ENCODE measurements at regions not wholly inside any gene's neighbourhood (a gene's known extent, or its start where the extent isn't known, plus 50 kb on each side); places are given as distances from the start of the nearest gene placed in this dataset.

DNA sequence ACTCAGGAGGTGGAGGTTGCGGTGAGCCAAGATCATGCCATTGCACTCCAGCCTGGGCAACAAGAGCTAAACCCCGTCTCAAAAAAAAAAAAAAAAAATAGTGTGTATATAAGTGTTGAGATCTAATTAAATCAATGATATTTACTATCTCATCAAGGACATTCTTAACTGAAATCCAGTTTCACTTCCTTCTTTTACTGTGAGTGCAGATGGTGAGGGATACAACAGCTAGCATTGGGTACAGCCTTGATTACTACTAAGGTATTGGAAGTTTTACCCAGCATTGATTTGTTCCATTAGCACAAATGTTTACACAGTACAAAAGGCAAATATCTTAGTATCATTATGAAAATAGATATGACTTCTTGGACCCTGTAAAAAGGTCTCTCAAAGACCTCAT, 546.6 kb downstream of the KCTD12 start:
- no peak overlapping the region for H3K14ac ChIP-seq (ENCODE audit: insufficient read depth, low read length)
- no peak overlapping the region for H2BK120ac ChIP-seq (ENCODE audit: low read depth, low read length, poor library complexity, severe bottlenecking)
- no peak overlapping the region for H3T11ph ChIP-seq (ENCODE audit: low read length)
- no peaks in the 10 kb centered on the region for H3K4me1 ChIP-seq (ENCODE audit: insufficient read depth, low read length)
- no peak overlapping the region for H3K4ac ChIP-seq (ENCODE audit: low read depth, low read length)
- no peaks in the 10 kb centered on the region for H3K23me2 ChIP-seq (ENCODE audit: insufficient read length, low read depth, low read length, poor library complexity, severe bottlenecking)
- no peak overlapping the region for H4K5ac ChIP-seq (ENCODE audit: insufficient read length, low read depth, low read length)
- H3K79me2 ChIP-seq (ENCODE audit: insufficient read depth, low read length): no peaks in the 10 kb centered on the region
- TF ChIP-seq, protein P1, sequence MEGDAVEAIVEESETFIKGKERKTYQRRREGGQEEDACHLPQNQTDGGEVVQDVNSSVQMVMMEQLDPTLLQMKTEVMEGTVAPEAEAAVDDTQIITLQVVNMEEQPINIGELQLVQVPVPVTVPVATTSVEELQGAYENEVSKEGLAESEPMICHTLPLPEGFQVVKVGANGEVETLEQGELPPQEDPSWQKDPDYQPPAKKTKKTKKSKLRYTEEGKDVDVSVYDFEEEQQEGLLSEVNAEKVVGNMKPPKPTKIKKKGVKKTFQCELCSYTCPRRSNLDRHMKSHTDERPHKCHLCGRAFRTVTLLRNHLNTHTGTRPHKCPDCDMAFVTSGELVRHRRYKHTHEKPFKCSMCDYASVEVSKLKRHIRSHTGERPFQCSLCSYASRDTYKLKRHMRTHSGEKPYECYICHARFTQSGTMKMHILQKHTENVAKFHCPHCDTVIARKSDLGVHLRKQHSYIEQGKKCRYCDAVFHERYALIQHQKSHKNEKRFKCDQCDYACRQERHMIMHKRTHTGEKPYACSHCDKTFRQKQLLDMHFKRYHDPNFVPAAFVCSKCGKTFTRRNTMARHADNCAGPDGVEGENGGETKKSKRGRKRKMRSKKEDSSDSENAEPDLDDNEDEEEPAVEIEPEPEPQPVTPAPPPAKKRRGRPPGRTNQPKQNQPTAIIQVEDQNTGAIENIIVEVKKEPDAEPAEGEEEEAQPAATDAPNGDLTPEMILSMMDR (conservative IDR thresholded peaks at IDR 0.05): no peak
- no peak overlapping the region for H3K9ac ChIP-seq (ENCODE audit: extremely low read depth, insufficient read length, low read length)
- H4K8ac ChIP-seq (replicated peaks; ENCODE audit: insufficient read length, low read depth, low read length): no peak overlapping the region
- Mint-ChIP-seq H3K27ac (no peak overlapping the region), H3K27me3 (ENCODE audit: low read depth) (peaks cover 61% of the 10 kb centered on the region), H3K4me1 (peaks cover 0 to 2% of the 10 kb centered on the region in 2 experiments; a peak in 1 of 4 replicates), H3K36me3 (ENCODE audit: insufficient read depth in 1 of 3, low read depth in 3 of 3) (peaks cover 0 to 5% (median 3%) of the 10 kb centered on the region in 3 experiments; a peak in 5 of 7 replicates), H3K4me3 (no peak overlapping the region), H3K9me3 (peaks cover 5 to 12% of the 10 kb centered on the region in 2 experiments)
- no peak overlapping the region for H3K4me2 ChIP-seq (ENCODE audit: insufficient read depth, insufficient read length, low read length)
- no peaks in the 10 kb centered on the region; the same call in 1 of the 2 replicates for H3K27me3 ChIP-seq (ENCODE audit: insufficient read depth, low read length)
- WGBS (ENCODE audit: extremely low coverage, insufficient read length, low lambda C conversion rate): no CpG with 5 or more reads among the region's 2 CpGs
- no peak overlapping the region for H3K23ac ChIP-seq (ENCODE audit: insufficient read length, low read depth, low read length)
- H2BK5ac ChIP-seq (ENCODE audit: insufficient read length, low read length): no peak overlapping the region
- H3K9me3 ChIP-seq (ENCODE audit: control insufficient read depth, low read depth, low read length): no peaks in the 10 kb centered on the region
- H2BK15ac ChIP-seq (ENCODE audit: low read depth, low read length): no peak overlapping the region
- no peak for DNase-seq
- H4K91ac ChIP-seq (ENCODE audit: insufficient read length, low read depth, low read length): no peak overlapping the region
- H2BK12ac ChIP-seq (ENCODE audit: insufficient read length, low read depth, low read length): no peak overlapping the region
- no peak overlapping the region for H2BK20ac ChIP-seq (ENCODE audit: low read depth, low read length, poor library complexity, severe bottlenecking)
- no peak overlapping the region for H2AFZ ChIP-seq (ENCODE audit: low read length)
- no peak overlapping the region for H3K27ac ChIP-seq (ENCODE audit: insufficient read length, low read depth, low read length)
- no peaks in the 10 kb centered on the region for H4K20me1 ChIP-seq (ENCODE audit: control insufficient read depth, insufficient read depth, insufficient read length)
- no peaks in the 10 kb centered on the region for H3K79me1 ChIP-seq (ENCODE audit: insufficient read depth, low read depth, low read length, poor library complexity, severe bottlenecking)
- no peak overlapping the region for H3K18ac ChIP-seq (ENCODE audit: insufficient read length, low read depth, low read length)
- H2AK5ac ChIP-seq (ENCODE audit: insufficient read length, low read length): no peak overlapping the region
- H3K56ac ChIP-seq (ENCODE audit: insufficient read length, low read depth, low read length): no peak overlapping the region
